ENCODE measurements at regions not wholly inside any gene's neighbourhood (a gene's known extent, or its start where the extent isn't known, plus 50 kb on each side); places are given as distances from the start of the nearest gene placed in this dataset.

- Histone ChIP-seq H3K36me3 (no peaks in the 10 kb centered on the region), H3K4me3 (no peak overlapping the region), H3K4me1 (peaks cover 9 to 20% of the 10 kb centered on the region in 2 donors), H3K9me3 (no peaks in the 10 kb centered on the region), H3K27ac (no peak overlapping the region), H3K27me3 (no peaks in the 10 kb centered on the region)
- intact Hi-C loops (cut with DNase I; ENCODE audit: low total_unique reads) (no loop called here), in situ Hi-C loops (cut with MboI; ENCODE audit: low sequenced_read_pairs in 4 of 4) (no loop called here)
- ATAC-seq (no peak), DNase-seq (no peak)
- no peak for TF ChIP-seq CTCF (IDR thresholded peaks at IDR 0.05 in 4 of 5, conservative IDR thresholded peaks at IDR 0.05 in 1 of 5)
- no peak for TF ChIP-seq POLR2A (IDR thresholded peaks at IDR 0.05)
These were observed 1528.6 kb downstream of the EFNA5 start for GRCh38 chr5:106142116-106142515.

GRCh38 chr5:106140101-106140500, 1530.6 kb downstream of the EFNA5 start:
- no peak for ATAC-seq
- intact Hi-C loops (cut with DNase I; ENCODE audit: low total_unique reads): no loop called here
- TF ChIP-seq POLR2A (IDR thresholded peaks at IDR 0.05) (no peak), CTCF (IDR thresholded peaks at IDR 0.05 in 4 of 5, conservative IDR thresholded peaks at IDR 0.05 in 1 of 5) (no peak)

GRCh38 chr5:106136061-106136460, 1534.7 kb downstream of the EFNA5 start:
- no peaks in the 10 kb centered on the region for H3K9me3 ChIP-seq
- DNase-seq (no peak), ATAC-seq (no peak)
- TF ChIP-seq CTCF (IDR thresholded peaks at IDR 0.05 in 4 of 5, conservative IDR thresholded peaks at IDR 0.05 in 1 of 5): no peak
- no peak for TF ChIP-seq POLR2A (IDR thresholded peaks at IDR 0.05)
- H3K27me3 ChIP-seq: no peaks in the 10 kb centered on the region
- no peak overlapping the region for H3K4me3 ChIP-seq
- no peaks in the 10 kb centered on the region for H3K36me3 ChIP-seq
- in situ Hi-C loops (cut with MboI; ENCODE audit: low sequenced_read_pairs in 4 of 4) (no loop called here), intact Hi-C loops (cut with DNase I; ENCODE audit: low total_unique reads) (no loop called here)
- no peak overlapping the region for H3K27ac ChIP-seq
- no peaks in the 10 kb centered on the region for H3K4me1 ChIP-seq

More at GRCh38 chr5:106140101-106140500, 1530.6 kb downstream of the EFNA5 start:
- no peaks in the 10 kb centered on the region for H3K36me3 ChIP-seq
- no peak overlapping the region for H3K27ac ChIP-seq
- no peaks in the 10 kb centered on the region for H3K27me3 ChIP-seq
- H3K9me3 ChIP-seq: no peaks in the 10 kb centered on the region
- H3K4me1 ChIP-seq: peaks cover 9 to 20% of the 10 kb centered on the region in 2 donors
- in situ Hi-C loops (cut with MboI; ENCODE audit: low sequenced_read_pairs in 4 of 4): no loop called here
- H3K4me3 ChIP-seq: no peak overlapping the region
- no peak for DNase-seq

- TF ChIP-seq POLR2A (IDR thresholded peaks at IDR 0.05) (no peak), CTCF (IDR thresholded peaks at IDR 0.05 in 4 of 5, conservative IDR thresholded peaks at IDR 0.05 in 1 of 5) (no peak)
- Histone ChIP-seq H3K4me3 (no peak overlapping the region), H3K36me3 (no peaks in the 10 kb centered on the region), H3K27ac (no peak overlapping the region), H3K4me1 (no peaks in the 10 kb centered on the region), H3K9me3 (no peaks in the 10 kb centered on the region), H3K27me3 (no peaks in the 10 kb centered on the region)
- ATAC-seq: no peak
- in situ Hi-C loops (cut with MboI; ENCODE audit: low sequenced_read_pairs in 4 of 4): no loop called here
- intact Hi-C loops (cut with DNase I; ENCODE audit: low total_unique reads): no loop called here
- no peak for DNase-seq
These were observed 1535.3 kb downstream of the EFNA5 start for GRCh38 chr5:106135473-106135872.

- no peaks in the 10 kb centered on the region for H3K27me3 ChIP-seq
- intact Hi-C loops (cut with DNase I; ENCODE audit: low total_unique reads): no loop called here
- no peak for TF ChIP-seq POLR2A (IDR thresholded peaks at IDR 0.05)
These were observed 1536.2 kb downstream of the EFNA5 start for GRCh38 chr5:106134549-106134948.

More at GRCh38 chr5:106134549-106134948, 1536.2 kb downstream of the EFNA5 start:
- H3K27ac ChIP-seq: no peak overlapping the region
- in situ Hi-C loops (cut with MboI; ENCODE audit: low sequenced_read_pairs in 4 of 4): no loop called here
- H3K36me3 ChIP-seq: no peaks in the 10 kb centered on the region
- no peaks in the 10 kb centered on the region for H3K4me1 ChIP-seq
- no peak overlapping the region for H3K4me3 ChIP-seq
- DNase-seq (no peak), ATAC-seq (no peak)
- no peaks in the 10 kb centered on the region for H3K9me3 ChIP-seq
